ENCODE measurements at regions not wholly inside any gene's neighbourhood (a gene's known extent, or its start where the extent isn't known, plus 50 kb on each side); places are given as distances from the start of the nearest gene placed in this dataset.

GRCh38 chr14:28436821-28437220 lies 329.8 kb upstream of the FOXG1 start:
- no peak for DNase-seq
- Histone ChIP-seq H3K9me3 (no peaks in the 10 kb centered on the region), H3K36me3 (no peaks in the 10 kb centered on the region), H3K27me3 (no peaks in the 10 kb centered on the region), H3K4me3 (replicated peaks in 1 of 3) (no peak overlapping the region), H3K27ac (no peak overlapping the region), H3K4me1 (no peaks in the 10 kb centered on the region)
- TF ChIP-seq CTCF (IDR thresholded peaks at IDR 0.05) (no peak), POLR2A (IDR thresholded peaks at IDR 0.05) (no peak)
- intact Hi-C loops (cut with DNase I): no loop called here
- WGBS, 2 donors: 67 to 81% methylated on average over 2 of the region's 2 CpGs

GRCh38 chr14:28461389-28461788 lies 305.2 kb upstream of the FOXG1 start:
- WGBS, 2 donors: 66 to 70% methylated on average over 7 of the region's 7 CpGs
- no peaks in the 10 kb centered on the region for H3K36me3 ChIP-seq
- no peak overlapping the region for H3K4me3 ChIP-seq (replicated peaks in 1 of 3)
- no peaks in the 10 kb centered on the region for H3K4me1 ChIP-seq
- H3K9me3 ChIP-seq: no peaks in the 10 kb centered on the region
- DNase-seq: no peak
- intact Hi-C loops (cut with DNase I): no loop called here
- H3K27ac ChIP-seq: no peak overlapping the region
- TF ChIP-seq CTCF (IDR thresholded peaks at IDR 0.05): no peak
- no peaks in the 10 kb centered on the region for H3K27me3 ChIP-seq

- Histone ChIP-seq H3K27me3 (no peaks in the 10 kb centered on the region), H3K4me1 (no peaks in the 10 kb centered on the region), H3K9me3 (no peaks in the 10 kb centered on the region), H3K36me3 (no peaks in the 10 kb centered on the region), H3K27ac (no peak overlapping the region), H3K4me3 (replicated peaks in 1 of 3) (no peak overlapping the region)
- TF ChIP-seq POLR2A (IDR thresholded peaks at IDR 0.05): no peak
- TF ChIP-seq CTCF (IDR thresholded peaks at IDR 0.05): no peak
- no peak for DNase-seq
- WGBS, 2 donors: 80 to 87% methylated on average over 1 to 4 of the region's 4 CpGs
- intact Hi-C loops (cut with DNase I): no loop called here
These were observed 299.0 kb upstream of the FOXG1 start for GRCh38 chr14:28467611-28468010.

- DNase-seq: no peak
- intact Hi-C loops (cut with DNase I): no loop called here
- Histone ChIP-seq H3K27me3 (no peaks in the 10 kb centered on the region), H3K36me3 (no peaks in the 10 kb centered on the region), H3K9me3 (no peaks in the 10 kb centered on the region), H3K27ac (no peak overlapping the region), H3K4me1 (no peaks in the 10 kb centered on the region), H3K4me3 (replicated peaks in 1 of 3) (no peak overlapping the region)
- WGBS, 2 donors: 38 to 58% methylated on average over 1 to 2 of the region's 2 CpGs
- TF ChIP-seq POLR2A (IDR thresholded peaks at IDR 0.05): no peak
- TF ChIP-seq CTCF (IDR thresholded peaks at IDR 0.05): no peak
These were observed 298.1 kb upstream of the FOXG1 start for GRCh38 chr14:28468191-28469151.

GRCh38 chr14:28482251-28483040 lies 284.1 kb upstream of the FOXG1 start:
- no peaks in the 10 kb centered on the region for H3K36me3 ChIP-seq
- no peak for DNase-seq
- no peaks in the 10 kb centered on the region for H3K4me1 ChIP-seq
- intact Hi-C loops (cut with DNase I): no loop called here
- no peaks in the 10 kb centered on the region for H3K9me3 ChIP-seq
- H3K4me3 ChIP-seq (replicated peaks in 1 of 3): no peak overlapping the region
- no peak overlapping the region for H3K27ac ChIP-seq
- WGBS, 2 donors: 59 to 75% methylated on average over 8 of the region's 8 CpGs
- TF ChIP-seq POLR2A (IDR thresholded peaks at IDR 0.05): no peak
- no peak for TF ChIP-seq CTCF (IDR thresholded peaks at IDR 0.05)
- H3K27me3 ChIP-seq: no peaks in the 10 kb centered on the region

Measured in thyroid gland (tissue), 4 donors.